ENCODE measurements at regions not wholly inside any gene's neighbourhood (a gene's known extent, or its start where the extent isn't known, plus 50 kb on each side); places are given as distances from the start of the nearest gene placed in this dataset.
"Not testable (repeated sequence)": the region's sequence is repeated elsewhere in the genome, so short reads cannot be mapped to it uniquely, and the experiment has no call there.

GRCh38 chr16:15204571-15204970, 110.5 kb upstream of the RRN3 start:
- DNase-seq (ENCODE audit: low spot score): not testable (repeated sequence)

- DNase-seq (ENCODE audit: low spot score): not testable (repeated sequence)
Observed at GRCh38 chr16:15192813-15193212, 98.7 kb upstream of the RRN3 start.

- DNase-seq (ENCODE audit: low spot score): not testable (repeated sequence)
Observed at GRCh38 chr16:15192197-15192596, 98.1 kb upstream of the RRN3 start.

GRCh38 chr16:15189478-15189877, 95.4 kb upstream of the RRN3 start:
- not testable (repeated sequence) for DNase-seq (ENCODE audit: low spot score)
